ENCODE measurements at regions not wholly inside any gene's neighbourhood (a gene's known extent, or its start where the extent isn't known, plus 50 kb on each side); places are given as distances from the start of the nearest gene placed in this dataset.

DNA sequence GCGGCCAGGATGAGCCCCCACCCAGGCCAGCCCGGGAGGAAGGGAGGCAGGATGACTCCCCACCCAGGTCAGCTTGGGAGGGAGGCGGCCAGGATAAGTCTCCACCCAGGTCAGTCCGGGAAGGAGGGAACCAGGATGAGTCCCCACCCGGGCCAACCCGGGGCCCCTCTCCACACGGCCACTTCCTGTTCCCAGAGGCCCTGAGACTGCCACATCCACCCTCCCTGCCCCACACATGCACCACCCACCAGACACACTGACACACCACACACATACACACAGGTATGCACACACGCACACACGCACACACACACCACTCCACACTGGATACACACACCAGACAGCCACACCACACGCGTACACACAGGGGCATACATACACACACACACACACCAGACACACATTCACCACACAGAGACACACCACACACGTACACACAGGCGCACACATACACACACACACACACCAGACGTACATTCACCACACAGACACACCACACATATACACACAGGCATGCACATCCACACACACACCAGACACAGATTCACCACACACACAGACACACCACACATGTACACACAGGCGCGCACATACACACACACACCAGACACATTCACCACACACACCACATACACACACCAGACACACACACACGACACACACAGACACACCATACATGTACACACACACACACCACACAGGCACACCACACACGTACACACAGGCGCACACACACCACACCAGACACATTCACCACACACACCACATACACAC is 84.9 kb upstream of the PRR5 start:
- TF ChIP-seq, protein P1, sequence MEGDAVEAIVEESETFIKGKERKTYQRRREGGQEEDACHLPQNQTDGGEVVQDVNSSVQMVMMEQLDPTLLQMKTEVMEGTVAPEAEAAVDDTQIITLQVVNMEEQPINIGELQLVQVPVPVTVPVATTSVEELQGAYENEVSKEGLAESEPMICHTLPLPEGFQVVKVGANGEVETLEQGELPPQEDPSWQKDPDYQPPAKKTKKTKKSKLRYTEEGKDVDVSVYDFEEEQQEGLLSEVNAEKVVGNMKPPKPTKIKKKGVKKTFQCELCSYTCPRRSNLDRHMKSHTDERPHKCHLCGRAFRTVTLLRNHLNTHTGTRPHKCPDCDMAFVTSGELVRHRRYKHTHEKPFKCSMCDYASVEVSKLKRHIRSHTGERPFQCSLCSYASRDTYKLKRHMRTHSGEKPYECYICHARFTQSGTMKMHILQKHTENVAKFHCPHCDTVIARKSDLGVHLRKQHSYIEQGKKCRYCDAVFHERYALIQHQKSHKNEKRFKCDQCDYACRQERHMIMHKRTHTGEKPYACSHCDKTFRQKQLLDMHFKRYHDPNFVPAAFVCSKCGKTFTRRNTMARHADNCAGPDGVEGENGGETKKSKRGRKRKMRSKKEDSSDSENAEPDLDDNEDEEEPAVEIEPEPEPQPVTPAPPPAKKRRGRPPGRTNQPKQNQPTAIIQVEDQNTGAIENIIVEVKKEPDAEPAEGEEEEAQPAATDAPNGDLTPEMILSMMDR (IDR thresholded peaks at IDR 0.05; ENCODE audit: low read depth, low read length) = no peak
- no peak for TF ChIP-seq EZH2phosphoT487 (IDR thresholded peaks at IDR 0.05; ENCODE audit: low read depth)

Data from OCI-LY3 (cell line).